ENCODE measurements at regions not wholly inside any gene's neighbourhood (a gene's known extent, or its start where the extent isn't known, plus 50 kb on each side); places are given as distances from the start of the nearest gene placed in this dataset.

DNA sequence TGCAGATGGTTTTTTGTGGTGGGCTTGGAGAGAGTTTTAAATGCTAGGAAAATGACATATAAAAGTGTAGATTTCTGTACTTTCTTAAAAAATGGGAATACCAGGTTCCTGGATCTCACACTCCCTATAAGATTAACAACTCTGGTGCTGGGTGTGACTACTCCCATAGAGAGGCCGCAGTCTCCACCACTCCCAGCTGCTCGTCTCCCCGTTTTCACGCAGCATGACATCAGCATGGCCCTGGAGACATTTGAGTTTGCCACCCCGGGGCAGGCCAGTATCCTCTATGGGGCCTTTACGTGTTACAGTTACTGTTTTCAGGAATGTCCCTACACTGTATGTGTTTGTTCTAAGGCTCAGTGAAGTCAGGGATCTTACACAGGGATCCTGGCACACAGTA lies 126.7 kb upstream of the ATP2B2 start:
- TF ChIP-seq, protein P1, sequence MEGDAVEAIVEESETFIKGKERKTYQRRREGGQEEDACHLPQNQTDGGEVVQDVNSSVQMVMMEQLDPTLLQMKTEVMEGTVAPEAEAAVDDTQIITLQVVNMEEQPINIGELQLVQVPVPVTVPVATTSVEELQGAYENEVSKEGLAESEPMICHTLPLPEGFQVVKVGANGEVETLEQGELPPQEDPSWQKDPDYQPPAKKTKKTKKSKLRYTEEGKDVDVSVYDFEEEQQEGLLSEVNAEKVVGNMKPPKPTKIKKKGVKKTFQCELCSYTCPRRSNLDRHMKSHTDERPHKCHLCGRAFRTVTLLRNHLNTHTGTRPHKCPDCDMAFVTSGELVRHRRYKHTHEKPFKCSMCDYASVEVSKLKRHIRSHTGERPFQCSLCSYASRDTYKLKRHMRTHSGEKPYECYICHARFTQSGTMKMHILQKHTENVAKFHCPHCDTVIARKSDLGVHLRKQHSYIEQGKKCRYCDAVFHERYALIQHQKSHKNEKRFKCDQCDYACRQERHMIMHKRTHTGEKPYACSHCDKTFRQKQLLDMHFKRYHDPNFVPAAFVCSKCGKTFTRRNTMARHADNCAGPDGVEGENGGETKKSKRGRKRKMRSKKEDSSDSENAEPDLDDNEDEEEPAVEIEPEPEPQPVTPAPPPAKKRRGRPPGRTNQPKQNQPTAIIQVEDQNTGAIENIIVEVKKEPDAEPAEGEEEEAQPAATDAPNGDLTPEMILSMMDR (IDR thresholded peaks at IDR 0.05), result no peak
- TF ChIP-seq POLR2A (IDR thresholded peaks at IDR 0.05), result no peak

Measured in Peyer's patch (tissue), 4 donors.